ENCODE measurements at regions not wholly inside any gene's neighbourhood (a gene's known extent, or its start where the extent isn't known, plus 50 kb on each side); places are given as distances from the start of the nearest gene placed in this dataset.

- no peak for ATAC-seq
- no peaks in the 10 kb centered on the region for H3K4me1 ChIP-seq
- H3K27me3 ChIP-seq (ENCODE audit: low read depth) = no peaks in the 10 kb centered on the region
- no peak overlapping the region for H3K4me3 ChIP-seq
- no peak for DNase-seq
- intact Hi-C loops (cut with DNase I) = no loop called here
- H3K9me3 ChIP-seq = no peaks in the 10 kb centered on the region
- TF ChIP-seq CTCF (IDR thresholded peaks at IDR 0.05) = no peak
- H3K36me3 ChIP-seq = no peaks in the 10 kb centered on the region
- no peak overlapping the region for H3K27ac ChIP-seq
Observed at GRCh38 chr13:63107179-63107943, 1691.7 kb upstream of the PCDH20 start.

- Histone ChIP-seq H3K27ac (no peak overlapping the region), H3K27me3 (ENCODE audit: low read depth) (no peaks in the 10 kb centered on the region), H3K4me3 (no peak overlapping the region), H3K36me3 (no peaks in the 10 kb centered on the region), H3K4me1 (no peaks in the 10 kb centered on the region), H3K9me3 (no peaks in the 10 kb centered on the region)
- DNase-seq (no peak), ATAC-seq (no peak)
- TF ChIP-seq CTCF (IDR thresholded peaks at IDR 0.05) = no peak
- intact Hi-C loops (cut with DNase I) = no loop called here
Observed at GRCh38 chr13:63094717-63095116, 1679.1 kb upstream of the PCDH20 start.

GRCh38 chr13:63093907-63094469 is 1678.3 kb upstream of the PCDH20 start:
- ATAC-seq (no peak), DNase-seq (no peak)
- Histone ChIP-seq H3K4me3 (no peak overlapping the region), H3K27me3 (ENCODE audit: low read depth) (no peaks in the 10 kb centered on the region), H3K9me3 (no peaks in the 10 kb centered on the region), H3K27ac (no peak overlapping the region), H3K36me3 (no peaks in the 10 kb centered on the region), H3K4me1 (no peaks in the 10 kb centered on the region)
- no peak for TF ChIP-seq CTCF (IDR thresholded peaks at IDR 0.05)
- intact Hi-C loops (cut with DNase I) = no loop called here

GRCh38 chr13:63092456-63092855 is 1676.8 kb upstream of the PCDH20 start:
- intact Hi-C loops (cut with DNase I) = no loop called here
- Histone ChIP-seq H3K27me3 (ENCODE audit: low read depth) (no peaks in the 10 kb centered on the region), H3K27ac (no peak overlapping the region), H3K36me3 (no peaks in the 10 kb centered on the region), H3K4me3 (no peak overlapping the region), H3K9me3 (no peaks in the 10 kb centered on the region), H3K4me1 (no peaks in the 10 kb centered on the region)
- ATAC-seq = no peak
- no peak for DNase-seq
- TF ChIP-seq CTCF (IDR thresholded peaks at IDR 0.05) = no peak

GRCh38 chr13:63090524-63090923 is 1674.9 kb upstream of the PCDH20 start:
- DNase-seq = no peak
- no peaks in the 10 kb centered on the region for H3K4me1 ChIP-seq

More at GRCh38 chr13:63090524-63090923, 1674.9 kb upstream of the PCDH20 start:
- Histone ChIP-seq H3K27me3 (ENCODE audit: low read depth) (no peaks in the 10 kb centered on the region), H3K27ac (no peak overlapping the region), H3K36me3 (no peaks in the 10 kb centered on the region), H3K9me3 (no peaks in the 10 kb centered on the region), H3K4me3 (no peak overlapping the region)
- ATAC-seq = no peak
- TF ChIP-seq CTCF (IDR thresholded peaks at IDR 0.05) = no peak
- intact Hi-C loops (cut with DNase I) = no loop called here

Measured in lower lobe of right lung (tissue), 2 donors.